Ovary (tissue), 7 donors: ENCODE measurements at regions not wholly inside any gene's neighbourhood (a gene's known extent, or its start where the extent isn't known, plus 50 kb on each side); places are given as distances from the start of the nearest gene placed in this dataset.

ENCODE experiments used
- DNase-seq, 5 donors: peaks; one replicate each; pipeline ENCODE4 v3.0.0-alpha.2; 2019 to 2020
- H3K27ac ChIP-seq, 2 donors: fragments of 200-600 bp; one replicate each; pipeline versions ENCODE4 v1.5.1 to v1.8.0; 2019 to 2022
- H3K27me3 ChIP-seq: fragments of 200-600 bp; one replicate; pipeline ENCODE4 v1.8.0; 2022
- H3K36me3 ChIP-seq: fragments of 200-600 bp; sonication (generic); one replicate; pipeline ENCODE4 v1.5.1; 2019
- H3K4me1 ChIP-seq: one replicate; pipeline ENCODE4 v1.8.1; 2013; ENCODE audit warnings: mild to moderate bottlenecking, moderate library complexity; ENCODE audit not compliant: insufficient read depth
- H3K4me3 ChIP-seq: fragments of 200-600 bp; sonication (generic); one replicate; pipeline ENCODE4 v1.5.1; 2017
- H3K9me3 ChIP-seq, 2 donors: fragments of 200-600 bp in 1 of 2; sonication (generic) in 1 of 2; one replicate each; pipeline versions ENCODE4 v1.5.1 to v1.8.1; 2013 to 2019; ENCODE audit warnings: mild to moderate bottlenecking in 1 of 2, moderate library complexity in 1 of 2
- EP300 ChIP-seq: sonication (generic); formaldehyde crosslinking; IDR thresholded peaks from one replicate; pipeline ENCODE4 v1.6.1; 2017; ENCODE audit warnings: antibody characterized with exemption
- POLR2A ChIP-seq: fragments of 450-650 bp; IDR thresholded peaks from one replicate; pipeline ENCODE4 v1.6.1; 2017; ENCODE audit warnings: antibody characterized with exemption, mild to moderate bottlenecking, moderate library complexity
- WGBS, 3 donors: extraction: QIAGEN DNeasy Blood & Tissue Kit in 1 of 3; methylation state at CpG; one replicate each; pipeline versions ENCODE4 v1.1.5 to v1.1.7; 2013 to 2017; 5-methylcytosine and 5-hydroxymethylcytosine counted together
- intact Hi-C, 4 donors: fragments of 100-400 bp; cut with DNase I; formaldehyde crosslinking; loops; one replicate each; pipeline versions ENCODE4 v1.11.0 to v1.15.1; 2022 to 2023
- TF ChIP-seq, protein P1 (sequence below), 3 donors: fragments of 450-650 bp in 2 of 3; fragments of 200-600 bp in 1 of 3; IDR thresholded peaks; one replicate each; pipeline versions ENCODE4 v1.5.1 to v1.8.0; 2016 to 2022; ENCODE audit warnings: antibody characterized with exemption in 3 of 3, mild to moderate bottlenecking in 1 of 3
- donor health status: DM: no; HTN: no; CAD: no; lungs with moderate emphysema.
- donor health status: DM: no; HTN: no; CAD: no.
- donor health status: Bipolar disorder and iron deficiency.
- donor health status: DM: no; HTN: no; CAD: no.
- donor health status: DM: yes; HTN: yes; CAD: no.

DNA sequence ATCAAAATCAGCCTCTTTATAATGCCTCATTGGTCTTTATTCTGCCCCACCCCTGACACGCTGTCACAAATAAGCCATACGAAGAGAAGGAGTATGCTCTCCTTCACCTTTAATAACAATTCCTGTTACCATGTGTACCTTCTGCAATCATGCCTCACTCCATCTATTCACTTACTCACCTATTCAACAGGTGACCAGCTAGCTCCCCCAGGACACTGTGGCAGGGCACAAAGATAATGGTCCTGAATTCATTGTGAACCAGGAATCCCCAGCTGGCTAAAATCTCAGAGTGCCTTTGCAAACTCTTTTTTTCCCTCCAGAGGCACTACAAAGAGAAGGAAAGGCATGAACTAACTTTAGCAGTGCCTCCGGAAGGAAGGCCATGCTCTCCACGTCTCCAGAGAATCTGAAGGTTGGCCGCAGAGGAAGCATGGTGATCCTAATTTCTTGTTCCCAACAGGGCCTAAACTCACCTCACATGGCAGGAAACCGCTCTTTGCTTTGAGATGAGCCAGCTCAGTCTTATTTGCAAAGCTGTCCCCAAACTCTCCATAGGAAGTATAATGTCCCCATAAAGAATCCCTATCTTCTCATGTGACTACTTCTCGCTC is 590.3 kb downstream of the BUD13 start:
- Histone ChIP-seq H3K27me3 (no peaks in the 10 kb centered on the region), H3K36me3 (no peaks in the 10 kb centered on the region), H3K9me3 (no peaks in the 10 kb centered on the region), H3K4me3 (no peak overlapping the region), H3K27ac (no peak overlapping the region), H3K4me1 (peaks cover 2% of the 10 kb centered on the region)
- TF ChIP-seq, protein P1, sequence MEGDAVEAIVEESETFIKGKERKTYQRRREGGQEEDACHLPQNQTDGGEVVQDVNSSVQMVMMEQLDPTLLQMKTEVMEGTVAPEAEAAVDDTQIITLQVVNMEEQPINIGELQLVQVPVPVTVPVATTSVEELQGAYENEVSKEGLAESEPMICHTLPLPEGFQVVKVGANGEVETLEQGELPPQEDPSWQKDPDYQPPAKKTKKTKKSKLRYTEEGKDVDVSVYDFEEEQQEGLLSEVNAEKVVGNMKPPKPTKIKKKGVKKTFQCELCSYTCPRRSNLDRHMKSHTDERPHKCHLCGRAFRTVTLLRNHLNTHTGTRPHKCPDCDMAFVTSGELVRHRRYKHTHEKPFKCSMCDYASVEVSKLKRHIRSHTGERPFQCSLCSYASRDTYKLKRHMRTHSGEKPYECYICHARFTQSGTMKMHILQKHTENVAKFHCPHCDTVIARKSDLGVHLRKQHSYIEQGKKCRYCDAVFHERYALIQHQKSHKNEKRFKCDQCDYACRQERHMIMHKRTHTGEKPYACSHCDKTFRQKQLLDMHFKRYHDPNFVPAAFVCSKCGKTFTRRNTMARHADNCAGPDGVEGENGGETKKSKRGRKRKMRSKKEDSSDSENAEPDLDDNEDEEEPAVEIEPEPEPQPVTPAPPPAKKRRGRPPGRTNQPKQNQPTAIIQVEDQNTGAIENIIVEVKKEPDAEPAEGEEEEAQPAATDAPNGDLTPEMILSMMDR (IDR thresholded peaks at IDR 0.05): no peak
- TF ChIP-seq EP300 (no peak), POLR2A (no peak)
- WGBS, 3 donors: 86 to 90% (median 87%) methylated on average over 7 of the region's 7 CpGs
- intact Hi-C loops: no loop called here
- no peak for DNase-seq

DNA sequence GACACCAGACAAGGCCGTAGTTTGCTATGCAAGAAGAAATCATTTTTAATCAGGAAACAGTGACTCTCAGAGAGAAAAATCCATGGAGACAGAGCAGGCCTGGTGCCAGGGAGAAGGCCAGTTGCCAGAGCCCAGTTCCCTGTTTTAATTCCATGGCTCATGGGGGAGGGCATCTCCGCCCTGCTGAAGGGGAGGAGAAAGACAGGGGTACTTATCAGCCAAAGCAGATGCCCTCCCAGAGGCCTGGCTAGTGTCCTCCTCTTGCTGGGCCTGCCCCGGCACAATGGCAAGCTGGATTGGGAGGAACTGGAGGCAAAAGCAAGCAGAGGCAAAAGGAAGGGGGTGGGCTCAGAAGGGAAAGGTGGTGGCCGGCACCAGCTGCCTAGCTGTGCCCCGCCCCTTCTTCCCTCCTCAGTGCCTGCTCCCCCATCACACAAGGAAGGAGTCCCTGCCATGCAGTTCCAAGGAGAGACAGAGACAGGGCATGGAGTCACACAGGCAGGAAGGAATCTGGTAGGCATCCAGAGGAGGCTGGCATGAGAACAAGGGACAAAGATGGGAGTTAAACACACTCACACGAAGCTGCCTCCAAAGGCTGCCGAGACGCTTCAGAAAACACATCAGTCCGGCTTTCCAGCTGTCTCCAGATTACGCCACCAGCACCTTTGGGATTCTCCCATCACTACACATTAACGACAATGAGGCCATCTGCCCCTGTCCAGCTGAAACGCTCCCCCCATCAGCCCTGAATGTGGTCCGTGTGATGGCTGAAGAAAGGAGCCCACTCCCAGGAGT is 591.8 kb downstream of the BUD13 start:
- intact Hi-C loops: no loop called here
- peak in 1 of 5 donors; percentile 38 for DNase-seq
- H3K27me3 ChIP-seq: no peaks in the 10 kb centered on the region
- no peaks in the 10 kb centered on the region for H3K9me3 ChIP-seq
- 50 to 58% (median 50%) methylated on average over 13 of the region's 13 CpGs for WGBS, 3 donors
- no peak overlapping the region for H3K4me3 ChIP-seq
- TF ChIP-seq, protein P1 (IDR thresholded peaks at IDR 0.05): no peak
- no peak for TF ChIP-seq EP300
- no peak for TF ChIP-seq POLR2A
- H3K27ac ChIP-seq: no peak overlapping the region
- H3K36me3 ChIP-seq: no peaks in the 10 kb centered on the region
- peaks cover 2% of the 10 kb centered on the region for H3K4me1 ChIP-seq

DNA sequence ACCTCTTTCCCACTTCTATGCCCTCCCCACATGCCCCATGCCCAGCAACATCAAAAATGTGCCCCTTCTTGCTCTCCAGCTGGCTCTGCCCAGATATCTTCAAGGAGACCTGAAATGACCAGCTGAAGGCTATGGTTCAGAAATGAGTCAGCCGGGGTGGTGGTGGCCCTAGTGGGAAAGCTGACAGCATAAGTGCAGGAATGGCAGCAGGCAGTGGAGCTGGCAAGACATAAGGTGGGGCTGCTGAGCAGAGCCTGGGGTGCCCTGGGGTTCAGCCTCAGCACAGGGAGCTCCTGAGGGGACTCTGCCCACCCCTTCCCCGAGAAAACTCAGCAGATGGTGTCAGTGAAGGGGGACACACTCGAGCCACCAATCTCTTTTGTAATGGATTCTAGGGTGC is 593.4 kb downstream of the BUD13 start:
- TF ChIP-seq EP300: no peak
- no peak for TF ChIP-seq POLR2A
- TF ChIP-seq, protein P1 (IDR thresholded peaks at IDR 0.05): no peak
- Histone ChIP-seq H3K36me3 (no peaks in the 10 kb centered on the region), H3K4me1 (peaks cover 2% of the 10 kb centered on the region), H3K4me3 (no peak overlapping the region), H3K27ac (no peak overlapping the region), H3K9me3 (no peaks in the 10 kb centered on the region), H3K27me3 (no peaks in the 10 kb centered on the region)
- no peak for DNase-seq
- 58 to 91% (median 65%) methylated on average over 3 of the region's 3 CpGs for WGBS, 3 donors
- intact Hi-C loops: no loop called here

DNA sequence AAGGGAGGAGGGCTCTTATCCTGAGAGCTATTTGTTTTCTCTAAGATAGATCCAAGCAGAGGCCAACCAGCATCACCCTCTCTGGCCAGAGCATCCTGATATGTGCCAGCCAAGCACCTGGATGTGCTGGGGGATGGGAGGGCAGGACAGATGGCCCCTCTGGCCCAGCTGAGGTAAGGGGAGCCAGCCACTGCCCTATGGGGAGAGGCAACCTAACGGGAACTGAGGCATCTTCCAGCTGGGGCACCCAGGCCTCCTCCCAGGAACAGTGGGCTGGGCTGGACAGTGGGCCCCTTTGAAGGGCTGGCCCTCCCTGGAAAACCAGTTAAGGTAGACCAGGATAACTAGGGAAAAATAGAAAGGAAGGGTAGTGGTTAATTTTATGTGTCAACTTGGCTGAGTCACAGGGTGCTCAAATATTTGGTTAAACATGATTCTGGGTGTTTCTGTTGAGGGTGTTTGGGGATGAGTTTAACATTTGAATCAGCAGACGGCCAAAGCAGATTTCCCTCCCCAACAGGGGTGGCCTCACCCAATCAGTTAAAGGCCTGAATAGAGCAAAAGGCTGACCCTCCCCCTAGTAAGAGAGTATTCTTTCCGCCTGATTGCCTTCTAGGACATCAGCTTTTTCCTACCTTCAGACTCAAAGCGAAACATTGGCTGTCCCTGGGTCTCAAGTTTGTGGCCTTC is 595.1 kb downstream of the BUD13 start:
- H3K4me3 ChIP-seq: no peak overlapping the region
- no peak for DNase-seq
- WGBS, 3 donors: 93 to 95% (median 93%) methylated on average over 4 of the region's 4 CpGs
- H3K27me3 ChIP-seq: no peaks in the 10 kb centered on the region
- no peaks in the 10 kb centered on the region for H3K9me3 ChIP-seq
- intact Hi-C loops: no loop called here
- H3K4me1 ChIP-seq: peaks cover 2% of the 10 kb centered on the region
- TF ChIP-seq, protein P1 (IDR thresholded peaks at IDR 0.05): no peak
- no peak for TF ChIP-seq POLR2A
- no peak for TF ChIP-seq EP300
- H3K27ac ChIP-seq: no peak overlapping the region
- H3K36me3 ChIP-seq: no peaks in the 10 kb centered on the region
